HUDEP-2 (cell line): ENCODE measurements at regions not wholly inside any gene's neighbourhood (a gene's known extent, or its start where the extent isn't known, plus 50 kb on each side); places are given as distances from the start of the nearest gene placed in this dataset.
"Not testable (repeated sequence)": the region's sequence is repeated elsewhere in the genome, so short reads cannot be mapped to it uniquely, and the experiment has no call there.

Source experiments
- DNase-seq, 76 experiments: peaks; one replicate each; lab custom pipeline; 2025; ENCODE audit not compliant: unreplicated experiment in 76 of 76; lab: John Stamatoyannopoulos, UW

DNA sequence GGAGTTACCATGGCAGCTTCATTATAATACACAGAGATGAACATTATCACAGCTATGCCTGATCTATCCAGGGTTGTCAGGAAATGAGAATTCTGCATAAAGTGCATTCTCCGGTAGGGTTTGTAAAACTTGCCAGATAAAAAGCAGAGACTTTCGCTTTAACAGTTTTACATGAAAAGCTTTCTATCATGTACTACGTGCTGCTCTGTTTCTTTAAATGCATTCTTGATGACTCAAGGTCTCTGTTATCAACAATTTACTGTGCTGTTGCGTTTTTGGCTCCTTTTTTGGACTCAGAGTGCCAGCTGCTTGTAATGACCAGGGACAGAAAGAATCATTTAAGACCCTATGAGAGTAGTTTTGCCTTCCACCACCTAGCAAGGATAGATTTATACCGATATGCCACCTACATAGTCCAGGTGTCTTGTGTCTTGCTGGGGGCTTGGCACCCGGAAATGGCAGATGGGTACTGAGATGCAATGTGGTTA, 371.2 kb downstream of the BTG1 start:
- DNase-seq, result no peak

GRCh38 chr12:91773749-91774429, 371.8 kb downstream of the BTG1 start:
- DNase-seq, result no peak

DNA sequence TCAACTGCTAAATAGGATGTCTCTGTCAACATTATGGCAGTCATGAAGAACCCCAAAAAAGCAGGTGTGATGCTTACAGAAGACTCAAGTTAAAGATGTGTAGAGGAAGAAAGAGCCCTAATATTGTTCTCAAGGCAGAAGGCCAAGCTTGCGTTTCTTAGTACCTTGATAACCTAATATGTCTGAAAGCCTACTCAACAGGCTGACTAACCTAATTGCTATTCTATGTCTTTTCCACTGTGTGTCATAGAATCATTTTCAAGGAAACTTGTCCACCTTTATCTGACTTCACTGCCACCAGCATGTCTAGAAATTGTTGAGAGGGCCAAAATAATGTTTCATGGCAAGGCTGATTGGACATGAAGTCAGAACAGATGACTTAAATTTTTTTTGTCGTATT, 373.2 kb downstream of the BTG1 start:
- DNase-seq, result no peak

DNA sequence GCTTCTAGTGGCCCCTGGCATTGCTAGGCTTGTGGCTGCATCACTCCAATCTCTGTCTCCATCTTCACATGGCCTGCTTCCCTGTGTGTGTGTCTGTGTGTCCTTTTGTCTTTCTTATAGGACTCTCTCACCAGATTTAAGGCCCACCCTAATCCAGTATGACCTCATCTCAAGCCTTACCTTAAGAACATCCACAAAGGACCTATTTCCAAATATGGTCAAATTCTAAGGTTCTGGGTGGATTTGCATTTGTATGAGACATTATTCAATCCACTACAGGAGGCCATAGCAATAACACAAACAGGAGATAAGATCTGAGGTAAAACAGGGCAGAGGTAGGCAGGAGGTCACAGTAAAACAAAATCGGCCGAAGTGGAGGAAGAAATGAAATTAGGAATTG, 375.9 kb downstream of the BTG1 start:
- DNase-seq, result no peak

DNA sequence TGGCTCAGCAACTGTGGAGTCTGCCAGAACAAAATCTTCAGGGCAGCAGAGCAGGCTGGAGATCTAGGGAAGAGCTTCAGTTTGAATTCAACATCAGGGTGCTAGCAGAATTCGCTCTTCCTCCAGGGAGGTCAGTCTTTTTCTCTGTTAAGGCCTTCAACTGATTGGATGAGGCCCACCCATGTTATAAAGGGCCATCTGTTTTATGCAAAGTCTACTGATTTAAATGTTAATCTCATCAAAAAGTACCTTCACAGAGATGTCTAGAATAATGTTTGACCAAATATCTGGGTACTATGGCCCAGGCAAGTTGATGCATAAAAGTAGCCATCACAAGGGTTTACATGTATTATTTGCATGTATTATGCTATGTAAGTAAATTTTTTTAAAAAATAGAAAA, 378.4 kb downstream of the BTG1 start:
- DNase-seq, result no peak

GRCh38 chr12:91766454-91766853, 379.2 kb downstream of the BTG1 start:
- no peak for DNase-seq

DNA sequence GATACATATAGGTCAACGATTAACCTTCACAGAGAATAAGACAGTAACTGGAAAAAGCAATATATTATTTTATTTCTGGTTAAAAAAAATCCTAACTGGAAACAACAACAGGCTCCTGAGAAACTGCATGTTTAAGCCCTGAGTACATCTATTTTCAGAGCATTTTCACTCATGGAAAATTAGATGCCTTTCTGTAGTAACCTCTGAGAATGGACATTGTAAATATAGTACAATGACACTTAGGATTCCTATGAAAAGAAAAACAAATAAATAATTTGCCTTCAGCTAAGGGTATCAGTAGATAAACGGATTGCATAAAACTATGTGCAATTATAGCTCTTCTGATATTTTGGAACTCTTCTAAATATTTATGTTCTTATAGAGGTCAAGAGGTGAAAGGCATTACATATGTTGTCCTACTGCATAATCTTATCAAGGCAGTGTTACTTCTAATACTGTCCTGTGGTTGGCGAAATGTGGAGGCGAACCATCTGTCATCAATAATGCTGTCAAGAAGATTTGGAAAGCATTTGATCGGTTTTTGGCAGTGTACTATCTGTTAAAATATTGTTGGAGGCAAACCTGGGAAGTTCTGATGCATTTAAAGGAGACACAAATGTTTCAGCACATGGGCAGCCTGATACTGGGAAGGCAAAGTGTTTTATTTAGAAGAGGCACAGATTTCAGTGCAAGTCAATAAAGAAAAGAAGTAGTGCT, 381.8 kb downstream of the BTG1 start:
- DNase-seq, result no peak

- DNase-seq, result no peak
Measured at GRCh38 chr12:91753649-91754048, 392.0 kb downstream of the BTG1 start.

GRCh38 chr12:91746976-91747375, 398.7 kb downstream of the BTG1 start:
- no peak for DNase-seq

DNA sequence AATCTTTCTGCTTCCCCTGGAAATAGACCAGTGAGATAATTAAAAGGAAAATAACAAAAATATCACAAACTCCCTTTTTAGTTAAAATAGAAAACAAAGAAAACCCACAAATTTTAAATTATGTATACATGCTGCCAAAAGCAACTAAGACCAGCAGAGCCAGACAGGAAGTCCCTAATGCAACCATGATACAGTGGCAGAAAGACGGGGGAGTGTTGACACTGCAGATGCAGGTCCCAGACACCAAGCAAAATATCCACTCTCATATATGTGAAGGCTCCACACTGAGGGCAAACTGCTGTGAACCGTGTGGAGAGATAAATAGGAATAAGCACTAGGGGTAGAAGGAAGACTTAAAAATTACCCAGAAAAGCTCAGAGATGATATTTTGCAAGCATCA, 401.0 kb downstream of the BTG1 start:
- no peak for DNase-seq

DNA sequence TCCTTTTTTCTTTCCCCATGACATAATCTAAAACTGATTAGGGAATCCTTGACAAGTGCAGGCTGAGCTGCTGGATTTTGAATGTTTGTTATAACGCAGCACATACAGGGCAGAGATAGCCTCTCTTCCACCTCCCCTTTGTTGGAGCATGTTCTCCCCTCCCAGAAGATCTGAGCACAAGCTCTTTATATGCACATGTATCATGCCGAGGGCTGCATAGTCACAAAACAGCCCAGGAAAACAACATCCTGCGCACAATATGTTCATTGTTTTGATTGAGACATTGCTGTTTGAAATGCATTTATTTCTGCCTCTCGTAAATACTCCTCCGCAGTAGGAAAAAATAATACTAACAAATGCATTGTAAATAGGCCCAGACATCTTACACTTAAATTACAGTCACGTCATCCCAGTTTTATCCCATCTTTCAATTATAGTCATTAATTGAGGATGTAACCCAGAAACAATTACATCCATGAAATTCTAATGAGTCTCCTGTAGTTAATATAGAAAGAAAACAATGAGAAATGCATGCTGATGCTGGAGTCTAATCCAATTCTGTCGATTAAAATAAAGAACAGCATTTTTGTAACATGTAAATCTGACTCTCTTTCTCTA, 401.8 kb downstream of the BTG1 start:
- no peak for DNase-seq

GRCh38 chr12:91743280-91743679, 402.4 kb downstream of the BTG1 start:
- DNase-seq, result no peak

DNA sequence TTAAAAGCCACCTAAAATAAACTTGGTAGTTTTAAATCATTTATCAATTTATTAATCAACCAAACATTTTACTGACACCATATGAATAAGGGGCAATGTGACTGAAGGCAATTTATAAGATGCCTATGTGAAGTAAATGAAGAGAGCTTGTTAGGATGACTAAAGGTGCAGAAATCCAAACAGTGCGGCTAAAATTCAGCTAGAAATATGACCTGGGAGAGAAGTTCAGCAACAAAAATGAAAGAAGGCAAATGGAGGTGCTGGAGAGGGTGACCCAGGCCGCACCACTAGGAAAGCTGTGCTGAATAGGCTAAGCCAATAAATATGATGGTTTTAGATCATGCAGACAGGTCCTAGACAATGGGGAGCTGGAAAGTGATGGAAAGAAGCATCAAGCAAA, 403.7 kb downstream of the BTG1 start:
- DNase-seq, result no peak

- DNase-seq, result not testable (repeated sequence)
Measured at GRCh38 chr12:91733846-91734245, 411.8 kb downstream of the BTG1 start.

DNA sequence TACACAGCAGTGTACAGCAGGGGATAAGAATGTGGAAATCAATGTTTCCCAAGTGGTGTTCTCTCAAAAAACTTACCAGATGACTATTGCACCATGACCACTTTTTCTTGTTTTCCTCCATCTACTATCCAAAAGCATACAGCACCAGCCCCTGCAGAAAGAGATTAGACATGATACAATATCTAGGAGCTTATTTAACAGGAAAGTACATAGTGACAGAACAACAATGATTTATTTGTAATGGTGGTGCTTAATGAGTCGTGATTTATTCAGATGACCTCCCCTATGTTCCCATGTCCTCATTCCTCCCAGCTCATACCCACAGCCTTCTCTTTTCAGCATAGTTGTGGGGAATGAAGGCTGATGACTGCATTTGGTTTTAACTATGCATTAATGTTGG, 413.6 kb downstream of the BTG1 start:
- DNase-seq, result no peak

GRCh38 chr12:91729543-91729942, 416.1 kb downstream of the BTG1 start:
- DNase-seq, result no peak

DNA sequence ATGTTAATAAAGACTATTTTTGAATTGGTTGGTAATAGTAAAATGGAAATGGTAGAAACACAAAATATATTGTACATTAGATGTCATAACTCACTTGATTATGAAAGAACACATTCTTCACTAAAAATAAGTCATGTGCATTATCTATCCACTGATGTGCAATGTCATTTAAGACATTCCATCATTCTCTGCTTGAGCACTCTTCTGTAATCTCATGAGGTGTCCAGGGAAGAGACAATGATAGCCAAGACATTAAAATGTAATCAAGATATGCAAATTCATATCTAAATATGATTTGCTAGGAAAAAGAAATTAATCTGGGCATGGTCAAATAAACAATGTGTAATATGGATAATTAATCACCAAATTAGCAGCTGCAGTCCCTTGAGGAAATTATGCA, 422.5 kb downstream of the BTG1 start:
- DNase-seq, result no peak

- DNase-seq, result no peak
Measured at GRCh38 chr12:91722072-91722471, 423.6 kb downstream of the BTG1 start.

DNA sequence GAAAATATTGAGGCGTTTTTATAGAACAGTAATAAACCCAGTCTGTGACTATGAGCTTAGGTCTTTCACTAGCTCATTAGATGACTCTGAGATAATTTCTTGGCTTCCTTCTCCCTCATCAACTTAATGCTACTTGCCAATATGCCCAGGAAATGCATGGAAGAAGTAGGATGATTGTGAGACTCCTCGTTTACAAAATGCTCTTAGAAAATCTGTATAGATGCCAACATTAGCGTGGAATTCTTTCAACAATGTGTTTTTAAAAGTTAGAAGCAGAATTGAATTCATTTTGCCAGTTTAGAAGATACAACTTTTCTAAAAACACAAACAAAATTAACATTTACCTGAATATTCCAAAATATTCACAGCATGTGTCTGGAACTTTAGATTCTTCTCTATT, 424.6 kb downstream of the BTG1 start:
- DNase-seq, result no peak

DNA sequence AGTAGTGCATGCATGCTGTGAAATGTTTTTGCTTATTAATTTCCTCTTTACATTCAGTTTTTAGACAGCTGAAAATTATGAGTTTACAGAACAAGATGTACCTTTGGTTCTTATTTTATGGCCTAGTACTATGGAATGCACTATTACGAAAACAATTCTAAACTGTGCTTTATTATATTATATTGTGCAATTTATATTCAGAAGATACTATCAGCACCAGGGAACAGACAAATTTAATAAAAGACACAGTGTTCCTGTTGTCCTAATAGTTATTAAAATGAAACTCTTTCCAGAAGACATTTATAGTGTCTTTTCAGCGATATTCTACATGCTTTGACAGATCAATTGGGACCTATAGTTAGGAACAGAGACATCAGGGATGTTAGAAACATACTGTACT, 427.3 kb downstream of the BTG1 start:
- DNase-seq, result no peak

DNA sequence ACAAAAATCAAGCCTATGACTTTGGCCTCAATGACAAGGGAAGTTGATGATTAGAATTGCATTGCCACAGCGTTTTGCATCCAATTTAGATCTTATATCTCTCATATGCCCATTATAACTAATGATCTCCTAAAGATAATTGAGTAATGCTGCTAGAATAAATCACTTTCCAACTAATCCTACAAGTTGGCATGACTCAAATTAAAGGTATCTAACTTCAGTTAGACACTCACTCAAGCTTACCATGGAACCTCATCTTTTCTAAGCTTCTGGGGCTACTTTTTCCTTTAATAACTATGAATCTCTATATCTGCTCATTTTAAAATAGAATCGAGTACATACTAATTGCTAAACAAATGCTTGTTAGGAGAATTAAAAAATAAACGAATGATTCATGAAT, 427.8 kb downstream of the BTG1 start:
- DNase-seq, result no peak

- not testable (repeated sequence) for DNase-seq
Measured at GRCh38 chr12:91711925-91712324, 433.7 kb downstream of the BTG1 start.
